Activated T-cell treated with anti-CD3 and anti-CD28 coated beads for 4 hours (primary cell): ENCODE measurements at regions not wholly inside any gene's neighbourhood (a gene's known extent, or its start where the extent isn't known, plus 50 kb on each side); places are given as distances from the start of the nearest gene placed in this dataset.

Source experiments
- DNase-seq: peaks from one replicate; pipeline ENCODE4 v3.0.0-alpha.2; 2020

DNA sequence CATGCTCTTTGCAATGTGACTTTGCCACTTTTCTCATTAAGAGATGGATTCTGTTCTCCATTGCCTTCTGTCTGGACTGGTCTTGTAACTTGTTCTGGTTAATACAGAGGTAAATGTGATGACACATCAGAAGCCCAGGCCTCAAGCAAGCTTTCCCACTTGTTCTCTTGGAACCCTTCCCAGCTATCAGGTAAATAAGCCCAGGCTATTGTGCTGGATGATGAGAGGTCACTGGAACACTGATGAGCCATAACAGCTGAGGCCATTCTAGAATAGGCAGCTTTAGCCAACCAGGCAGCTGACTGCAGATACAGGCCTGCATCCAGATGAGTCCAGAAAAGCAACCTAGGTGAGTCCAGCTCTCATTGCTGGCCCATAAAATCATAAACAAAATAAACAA is 1007.0 kb upstream of the ACVR2A start:
- DNase-seq: no peak

DNA sequence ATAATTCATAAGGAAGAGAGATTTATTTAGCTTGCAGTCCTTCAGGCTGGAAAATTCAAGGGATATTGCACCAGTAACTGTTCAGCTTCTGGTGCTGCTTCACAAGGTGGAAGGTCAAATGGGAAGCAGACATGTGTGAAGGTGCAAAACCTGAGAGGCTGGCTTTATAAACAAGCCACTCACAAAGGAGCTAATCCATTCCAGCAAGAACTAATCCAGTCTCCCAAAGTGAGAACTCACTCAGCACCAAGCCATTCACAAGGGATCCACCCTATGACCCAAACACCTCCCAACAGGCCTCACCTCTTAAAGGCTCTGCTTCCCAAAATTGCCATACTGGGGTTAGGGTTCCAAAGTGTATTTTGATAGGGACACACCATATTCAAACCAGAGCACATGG is 1018.4 kb upstream of the ACVR2A start:
- no peak for DNase-seq

DNA sequence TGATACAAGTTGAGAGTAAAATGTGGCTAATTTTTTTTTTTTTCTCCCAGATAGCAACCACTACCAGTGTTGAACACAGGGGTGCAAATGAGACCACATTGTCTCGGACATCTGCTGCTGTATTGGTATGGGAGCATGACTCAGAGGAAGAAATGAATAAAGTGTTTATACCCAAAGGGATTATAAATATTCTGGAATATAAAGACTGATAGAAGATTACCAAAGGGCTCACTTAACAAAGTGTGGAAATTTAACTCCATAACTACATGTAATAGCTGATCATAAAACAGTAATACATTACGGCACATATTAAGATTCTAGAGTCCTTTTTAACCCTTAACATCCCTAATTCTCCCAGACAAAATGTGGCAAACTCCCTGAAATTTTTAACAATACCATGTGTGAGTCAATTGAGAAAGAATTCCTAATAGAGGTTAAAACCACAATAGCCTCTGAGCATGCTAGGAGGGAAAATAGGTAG is 1023.0 kb upstream of the ACVR2A start:
- DNase-seq: no peak

DNA sequence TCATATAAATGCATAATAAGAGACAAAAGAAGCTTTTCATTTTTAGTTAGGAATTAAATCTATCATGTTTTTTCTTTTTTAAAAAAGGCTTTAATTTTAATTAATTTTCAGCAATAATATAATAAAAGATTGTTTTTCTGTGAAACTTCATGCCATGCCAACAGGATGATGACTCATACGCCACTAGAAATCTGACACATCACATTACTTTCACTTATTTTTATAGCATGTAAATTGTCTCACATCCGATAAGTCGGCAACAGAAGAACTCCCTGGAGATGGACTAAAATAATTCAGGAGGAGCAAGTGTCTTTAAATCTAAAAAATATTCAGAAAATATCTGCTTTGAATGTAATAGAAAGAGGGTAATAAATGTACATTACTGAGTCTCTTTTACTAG is 1024.2 kb upstream of the ACVR2A start:
- DNase-seq: no peak

DNA sequence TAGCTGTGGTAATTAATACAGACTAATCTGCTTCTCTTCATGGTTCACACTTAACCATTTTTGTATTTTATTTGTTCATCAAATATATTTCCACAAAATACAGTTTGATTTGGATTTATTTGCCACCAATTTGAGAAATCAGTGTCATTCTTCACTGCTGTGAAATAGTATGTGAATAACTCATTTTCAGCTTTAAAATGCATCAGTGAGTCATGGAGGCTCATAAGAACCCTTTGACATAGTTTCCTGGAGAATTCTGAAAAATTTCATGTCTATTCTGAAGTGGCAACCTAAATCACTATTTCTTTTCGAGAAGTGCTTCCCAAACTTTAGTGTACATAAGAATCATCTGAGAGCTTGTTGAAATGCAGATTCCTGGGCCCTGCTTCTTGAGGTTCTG is 1026.7 kb upstream of the ACVR2A start:
- DNase-seq: no peak

DNA sequence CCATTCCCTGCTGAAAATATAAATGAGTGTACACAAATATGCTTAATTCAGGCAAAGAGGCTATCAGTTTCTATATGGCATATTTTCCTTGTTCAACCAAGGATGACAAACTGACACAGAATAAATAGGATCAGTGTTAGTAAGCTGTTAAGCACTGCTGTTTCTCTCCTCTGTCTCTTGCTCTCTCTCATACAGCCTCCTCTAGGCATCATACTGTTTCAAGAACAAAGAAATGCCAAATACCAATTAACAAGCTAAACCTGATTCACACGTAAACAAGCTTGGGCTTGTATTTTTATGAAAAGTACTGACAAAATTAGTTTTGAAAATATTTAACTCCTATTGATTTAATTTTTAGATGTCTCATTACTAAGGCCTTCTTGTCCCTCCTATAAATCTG is 1027.2 kb upstream of the ACVR2A start:
- no peak for DNase-seq

- DNase-seq: no peak
Observed at GRCh38 chr2:146814971-146815370, 1029.9 kb upstream of the ACVR2A start.

DNA sequence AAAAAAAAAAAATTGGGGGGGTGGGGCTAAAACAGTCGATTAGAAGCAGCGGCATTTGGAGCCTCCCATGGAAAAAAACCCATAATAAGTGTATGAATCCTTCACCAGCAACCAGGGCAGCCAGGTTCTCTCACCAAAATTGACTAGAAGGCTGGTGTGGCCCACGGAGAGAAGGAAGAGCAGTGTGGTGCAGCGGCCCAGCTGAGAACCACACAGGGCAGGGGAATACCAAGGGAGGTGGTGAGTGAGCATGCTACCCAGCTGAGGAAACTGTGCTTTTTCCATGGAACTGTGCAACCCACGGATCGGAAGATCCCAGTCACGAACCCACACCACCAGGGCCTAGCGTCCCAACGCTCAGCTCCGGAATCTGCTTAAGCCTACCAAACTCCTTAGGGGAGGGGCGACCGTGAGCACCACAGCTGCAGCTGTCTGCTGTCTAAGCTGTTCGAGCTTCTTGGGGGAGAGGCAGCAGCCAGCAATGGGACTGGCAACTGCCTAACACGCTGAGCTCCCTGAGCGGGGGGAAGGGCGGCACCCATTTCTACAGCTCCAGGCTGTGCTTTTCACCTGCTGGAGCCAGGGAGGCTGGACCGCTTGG is 1037.2 kb upstream of the ACVR2A start:
- no peak for DNase-seq

- no peak for DNase-seq
Observed at GRCh38 chr2:146806364-146807005, 1038.3 kb upstream of the ACVR2A start.

- no peak for DNase-seq
Observed at GRCh38 chr2:146804288-146804687, 1040.5 kb upstream of the ACVR2A start.

DNA sequence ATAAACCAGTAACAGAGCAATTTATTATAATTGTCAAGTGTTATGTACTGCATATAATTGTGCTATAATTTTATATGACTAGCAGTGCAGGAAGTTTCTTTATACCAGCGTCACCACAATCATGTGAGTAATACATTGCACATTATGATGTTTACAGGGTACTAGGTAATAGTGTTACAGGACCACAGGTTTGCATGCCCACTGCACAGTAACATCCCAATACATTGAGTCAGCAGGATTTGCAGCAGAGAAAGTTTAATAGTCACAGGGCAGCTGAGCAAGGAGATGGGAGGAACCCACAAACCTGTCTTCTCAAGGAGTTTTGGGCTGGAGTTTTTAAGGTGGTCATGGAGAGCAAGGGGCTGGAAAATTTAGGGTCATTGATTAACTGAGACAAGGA is 1042.9 kb upstream of the ACVR2A start:
- DNase-seq: no peak

DNA sequence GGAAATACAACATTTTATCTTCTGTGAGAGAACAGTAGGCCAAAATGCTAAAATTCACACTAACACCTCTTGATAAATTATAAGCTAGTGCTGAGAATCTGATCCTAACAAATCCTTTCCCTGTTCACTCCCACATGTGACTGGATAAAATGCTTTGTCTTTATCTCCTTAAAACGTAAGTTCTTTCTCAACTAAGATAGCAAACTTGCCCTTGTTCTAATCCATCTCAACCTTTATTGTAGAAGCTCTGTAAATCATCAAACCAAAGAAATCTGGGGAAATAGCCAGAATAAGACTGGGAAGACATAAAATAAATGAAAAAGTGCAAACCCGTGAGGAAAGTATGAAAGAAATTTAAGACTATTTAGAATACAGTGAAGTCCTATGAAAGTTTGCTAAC is 1058.4 kb upstream of the ACVR2A start:
- no peak for DNase-seq

GRCh38 chr2:146785101-146785500 is 1059.7 kb upstream of the ACVR2A start:
- no peak for DNase-seq

DNA sequence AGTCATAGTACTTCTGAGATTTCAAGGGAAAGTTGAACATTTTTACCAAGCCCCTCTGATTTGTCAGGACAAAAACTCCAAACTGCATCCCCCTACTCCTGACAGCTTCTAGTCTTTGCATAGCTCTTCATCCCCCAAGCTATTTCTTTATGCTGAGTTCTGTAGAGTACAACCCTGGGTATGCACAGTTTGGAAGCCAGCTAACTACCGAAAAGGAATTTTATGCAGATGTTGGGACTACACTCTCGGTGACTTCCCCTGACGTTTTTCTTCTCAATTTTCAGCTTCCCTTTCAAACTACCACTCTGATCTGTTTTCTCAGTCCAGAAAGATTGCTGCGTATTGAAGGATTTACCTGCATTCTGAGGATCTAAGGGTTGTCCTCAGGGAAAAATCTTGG is 1060.2 kb upstream of the ACVR2A start:
- no peak for DNase-seq

DNA sequence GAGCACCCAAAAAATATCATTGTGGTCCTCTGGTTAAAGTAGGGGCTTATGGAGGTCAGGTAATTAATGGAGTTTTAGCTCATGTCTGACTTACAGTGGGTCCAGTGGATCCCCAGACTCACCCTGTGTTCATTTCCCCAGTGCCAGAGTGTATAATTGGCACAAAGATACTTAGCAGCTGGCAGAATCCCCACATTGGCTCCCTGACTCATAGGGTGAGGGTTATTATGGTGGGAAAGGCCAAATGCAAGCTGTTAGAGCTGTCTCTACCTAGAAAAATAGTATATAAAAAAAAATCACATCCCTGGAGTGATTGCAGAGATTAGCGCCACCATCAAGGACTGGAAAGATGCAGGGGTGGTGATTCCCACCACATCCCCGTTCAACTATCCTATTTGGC is 1067.6 kb upstream of the ACVR2A start:
- no peak for DNase-seq

- DNase-seq: no peak
Observed at GRCh38 chr2:146776596-146776995, 1068.2 kb upstream of the ACVR2A start.

- no peak for DNase-seq
Observed at GRCh38 chr2:146771531-146771930, 1073.3 kb upstream of the ACVR2A start.

GRCh38 chr2:146764301-146764700 is 1080.5 kb upstream of the ACVR2A start:
- no peak for DNase-seq

- no peak for DNase-seq
Observed at GRCh38 chr2:146762786-146763185, 1082.0 kb upstream of the ACVR2A start.

- no peak for DNase-seq
Observed at GRCh38 chr2:146754606-146755005, 1090.2 kb upstream of the ACVR2A start.

GRCh38 chr2:146748046-146748445 is 1096.8 kb upstream of the ACVR2A start:
- no peak for DNase-seq

GRCh38 chr2:146741260-146741659 is 1103.6 kb upstream of the ACVR2A start:
- no peak for DNase-seq

GRCh38 chr2:146734821-146735190 is 1110.0 kb upstream of the ACVR2A start:
- DNase-seq: no peak

GRCh38 chr2:146734042-146734820 is 1110.6 kb upstream of the ACVR2A start:
- DNase-seq: no peak
